Neuronal stem cell (in vitro differentiated cells): ENCODE measurements at regions not wholly inside any gene's neighbourhood (a gene's known extent, or its start where the extent isn't known, plus 50 kb on each side); places are given as distances from the start of the nearest gene placed in this dataset.

Experiments
- DNase-seq: peaks from one replicate; pipeline ENCODE4 v3.0.0-alpha.2; 2013; ENCODE audit warnings: low spot score
- H2AFZ ChIP-seq: one replicate; pipeline ENCODE4 v1.6.1; 2013; ENCODE audit warnings: mild to moderate bottlenecking, low read length, inconsistent platforms
- H2AK5ac ChIP-seq: 2 replicates; pipeline ENCODE4 v1.6.1; 2013; ENCODE audit warnings: low read depth, mild to moderate bottlenecking, inconsistent platforms, low read length, moderate library complexity, mixed read lengths
- H2BK120ac ChIP-seq: 2 replicates; pipeline ENCODE4 v1.6.1; 2013; ENCODE audit warnings: low read depth, mild to moderate bottlenecking, inconsistent platforms, low read length, moderate library complexity, mixed read lengths
- H2BK12ac ChIP-seq: one replicate; pipeline ENCODE4 v1.6.1; 2013; ENCODE audit warnings: low read length, inconsistent platforms
- H2BK15ac ChIP-seq: 2 replicates; pipeline ENCODE4 v1.6.1; 2013; ENCODE audit warnings: mild to moderate bottlenecking, low read length, inconsistent platforms, mixed read lengths
- H2BK5ac ChIP-seq: one replicate; pipeline ENCODE4 v1.6.1; 2013; ENCODE audit warnings: inconsistent platforms, mild to moderate bottlenecking, low read length, moderate library complexity
- H3K14ac ChIP-seq: one replicate; pipeline ENCODE4 v1.6.1; 2013; ENCODE audit warnings: low read length, inconsistent platforms
- H3K18ac ChIP-seq: 2 replicates; pipeline ENCODE4 v1.6.1; 2013; ENCODE audit warnings: low read length, inconsistent platforms
- H3K23ac ChIP-seq: 2 replicates; pipeline ENCODE4 v1.6.1; 2013; ENCODE audit warnings: low read depth, mild to moderate bottlenecking, mixed read lengths, low read length, inconsistent platforms; ENCODE audit not compliant: poor library complexity
- H3K27ac ChIP-seq: replicated peaks from 3 replicates; pipeline ENCODE4 v1.5.1; 2013; ENCODE audit warnings: low read length, inconsistent platforms
- H3K27me3 ChIP-seq, 3 experiments: 2 replicates each; pipeline ENCODE4 v1.6.1; 2013; ENCODE audit warnings: low read length in 3 of 3, mild to moderate bottlenecking in 2 of 3, inconsistent platforms in 1 of 3, low read depth in 1 of 3, mixed read lengths in 1 of 3, moderate library complexity in 1 of 3; ENCODE audit not compliant: control insufficient read depth in 3 of 3, insufficient read depth in 3 of 3
- H3K36me3 ChIP-seq, 2 donors: replicated peaks in 1 of 2; 2 replicates each; pipeline ENCODE4 v1.6.1; 2013; ENCODE audit warnings: low read length in 2 of 2; ENCODE audit not compliant: control insufficient read depth in 2 of 2, insufficient read depth in 2 of 2
- H3K4ac ChIP-seq: 2 replicates; pipeline ENCODE4 v1.6.1; 2013; ENCODE audit warnings: inconsistent platforms, mild to moderate bottlenecking, low read length, moderate library complexity
- H3K4me1 ChIP-seq, 2 donors: 1 replicate in 1 of 2; 2 replicates in 1 of 2; pipeline ENCODE4 v1.6.1; 2013; ENCODE audit warnings: low read length in 2 of 2, low read depth in 1 of 2; ENCODE audit not compliant: control insufficient read depth in 2 of 2, insufficient read depth in 1 of 2
- H3K4me2 ChIP-seq: one replicate; pipeline ENCODE4 v1.6.1; 2013; ENCODE audit warnings: mild to moderate bottlenecking, low read length, inconsistent platforms; ENCODE audit not compliant: insufficient read depth, poor library complexity, severe bottlenecking
- H3K4me3 ChIP-seq, 2 donors: 2 replicates each; pipeline ENCODE4 v1.5.1; 2013; ENCODE audit warnings: low read length in 2 of 2, mild to moderate bottlenecking in 2 of 2, inconsistent platforms in 1 of 2, moderate library complexity in 1 of 2
- H3K79me1 ChIP-seq: one replicate; pipeline ENCODE4 v1.6.1; 2013; ENCODE audit warnings: low read depth, mild to moderate bottlenecking, inconsistent platforms, low read length, moderate library complexity
- H3K9ac ChIP-seq: one replicate; pipeline ENCODE4 v1.6.1; 2013; ENCODE audit warnings: mild to moderate bottlenecking, low read depth, low read length, inconsistent platforms; ENCODE audit not compliant: poor library complexity
- H3K9me3 ChIP-seq, 2 donors: replicated peaks in 1 of 2; 2 replicates each; pipeline versions ENCODE3 to v1.6.1; 2013; ENCODE audit warnings: low read length in 2 of 2, mild to moderate bottlenecking in 2 of 2, inconsistent platforms in 1 of 2, low read depth in 1 of 2, mixed read lengths in 1 of 2, moderate library complexity in 1 of 2; ENCODE audit not compliant: control insufficient read depth in 2 of 2, insufficient read depth in 1 of 2
- H4K8ac ChIP-seq: one replicate; pipeline ENCODE4 v1.6.1; 2013; ENCODE audit warnings: low read depth, mild to moderate bottlenecking, inconsistent platforms, low read length, moderate library complexity
- H4K91ac ChIP-seq: one replicate; pipeline ENCODE4 v1.6.1; 2013; ENCODE audit warnings: low read length, low read depth, mild to moderate bottlenecking, inconsistent platforms; ENCODE audit not compliant: poor library complexity
- WGBS, 2 donors: extraction: QIAGEN DNeasy Blood & Tissue Kit; methylation state at CpG; one replicate each; pipeline ENCODE4 v1.1.7; 2013; ENCODE audit warnings: missing lambda C conversion rate in 2 of 2, mixed read lengths in 1 of 2; ENCODE audit not compliant: insufficient read length in 2 of 2, insufficient replicate concordance in 1 of 2; ENCODE audit errors: extremely low coverage in 2 of 2; 5-methylcytosine and 5-hydroxymethylcytosine counted together

- Histone ChIP-seq H2BK5ac (no peak overlapping the region), H3K23ac (no peak overlapping the region), H3K4me3 (no peak overlapping the region), H3K36me3 (no peaks in the 10 kb centered on the region), H3K14ac (no peak overlapping the region), H4K91ac (no peak overlapping the region), H3K9ac (no peak overlapping the region), H2BK120ac (no peak overlapping the region), H3K4ac (no peak overlapping the region), H2AK5ac (no peak overlapping the region), H2AFZ (no peak overlapping the region), H3K27me3 (no peaks in the 10 kb centered on the region), H2BK12ac (no peak overlapping the region), H3K9me3 (no peaks in the 10 kb centered on the region), H3K79me1 (no peaks in the 10 kb centered on the region), H3K4me2 (no peak overlapping the region), H3K18ac (no peak overlapping the region), H4K8ac (no peak overlapping the region), H3K4me1 (no peaks in the 10 kb centered on the region), H2BK15ac (no peak overlapping the region), H3K27ac (no peak overlapping the region)
- no peak for DNase-seq
- WGBS, 2 donors, result no CpG with 5 or more reads among the region's 6 CpGs
These were observed 222.0 kb upstream of the KLF4 start for GRCh38 chr9:107711542-107711941.

- no peaks in the 10 kb centered on the region for H3K36me3 ChIP-seq
- no peak overlapping the region for H2AFZ ChIP-seq
These were observed 221.4 kb upstream of the KLF4 start for GRCh38 chr9:107710953-107711352.

GRCh38 chr9:107710546-107710945, 221.0 kb upstream of the KLF4 start:
- no peak overlapping the region for H3K4me2 ChIP-seq
- no peak overlapping the region for H4K8ac ChIP-seq
- H2BK5ac ChIP-seq, result no peak overlapping the region
- no peak overlapping the region for H2BK12ac ChIP-seq
- no peak overlapping the region for H2AFZ ChIP-seq
- no peak overlapping the region for H3K14ac ChIP-seq
- H3K9ac ChIP-seq, result no peak overlapping the region
- H3K18ac ChIP-seq, result no peak overlapping the region
- H2BK120ac ChIP-seq, result no peak overlapping the region
- H3K4me3 ChIP-seq, result no peak overlapping the region
- H3K4me1 ChIP-seq, result peaks cover 0 to 3% of the 10 kb centered on the region in 2 donors
- H3K27ac ChIP-seq, result no peak overlapping the region
- no peaks in the 10 kb centered on the region for H3K27me3 ChIP-seq
- H3K4ac ChIP-seq, result no peak overlapping the region
- no peak for DNase-seq
- no CpG with 5 or more reads among the region's 1 CpG for WGBS, 2 donors
- no peaks in the 10 kb centered on the region for H3K36me3 ChIP-seq
- H2BK15ac ChIP-seq, result no peak overlapping the region
- H2AK5ac ChIP-seq, result no peak overlapping the region
- no peaks in the 10 kb centered on the region for H3K9me3 ChIP-seq
- H3K23ac ChIP-seq, result no peak overlapping the region
- H3K79me1 ChIP-seq, result no peaks in the 10 kb centered on the region
- no peak overlapping the region for H4K91ac ChIP-seq

More at GRCh38 chr9:107710953-107711352, 221.4 kb upstream of the KLF4 start:
- H3K9me3 ChIP-seq, result no peaks in the 10 kb centered on the region
- H2BK15ac ChIP-seq, result no peak overlapping the region
- H3K27me3 ChIP-seq, result no peaks in the 10 kb centered on the region
- no peak overlapping the region for H2BK12ac ChIP-seq
- H2AK5ac ChIP-seq, result no peak overlapping the region
- no peaks in the 10 kb centered on the region for H3K79me1 ChIP-seq
- H2BK5ac ChIP-seq, result no peak overlapping the region
- H3K4me3 ChIP-seq, result no peak overlapping the region
- DNase-seq, result no peak
- no CpG with 5 or more reads among the region's 2 CpGs for WGBS, 2 donors
- H3K4me2 ChIP-seq, result no peak overlapping the region
- no peak overlapping the region for H4K8ac ChIP-seq
- no peak overlapping the region for H3K14ac ChIP-seq
- no peak overlapping the region for H3K9ac ChIP-seq
- H2BK120ac ChIP-seq, result no peak overlapping the region
- no peaks in the 10 kb centered on the region for H3K4me1 ChIP-seq
- no peak overlapping the region for H3K23ac ChIP-seq
- no peak overlapping the region for H4K91ac ChIP-seq
- no peak overlapping the region for H3K4ac ChIP-seq
- no peak overlapping the region for H3K18ac ChIP-seq
- no peak overlapping the region for H3K27ac ChIP-seq

- Histone ChIP-seq H4K91ac (no peak overlapping the region), H3K4me1 (peaks cover 0 to 3% of the 10 kb centered on the region in 2 donors)
- WGBS, 2 donors, result no CpG with 5 or more reads among the region's 2 CpGs
These were observed 219.2 kb upstream of the KLF4 start for GRCh38 chr9:107708791-107709190.

More at GRCh38 chr9:107708791-107709190, 219.2 kb upstream of the KLF4 start:
- Histone ChIP-seq H3K79me1 (no peaks in the 10 kb centered on the region), H3K23ac (no peak overlapping the region), H2BK15ac (no peak overlapping the region), H3K27ac (no peak overlapping the region), H3K18ac (no peak overlapping the region), H3K14ac (no peak overlapping the region), H3K4ac (no peak overlapping the region), H2BK12ac (no peak overlapping the region), H4K8ac (no peak overlapping the region), H2BK5ac (no peak overlapping the region), H3K27me3 (no peaks in the 10 kb centered on the region), H2BK120ac (no peak overlapping the region), H3K9ac (no peak overlapping the region), H3K36me3 (no peaks in the 10 kb centered on the region), H2AK5ac (no peak overlapping the region), H3K4me2 (no peak overlapping the region), H2AFZ (no peak overlapping the region), H3K4me3 (no peak overlapping the region), H3K9me3 (no peaks in the 10 kb centered on the region)
- no peak for DNase-seq
